Trophoblast cell (in vitro differentiated cells and primary cell): ENCODE measurements at regions not wholly inside any gene's neighbourhood (a gene's known extent, or its start where the extent isn't known, plus 50 kb on each side); places are given as distances from the start of the nearest gene placed in this dataset.

Experiments
- DNase-seq, 2 donors: peaks; one replicate each; pipeline ENCODE4 v3.0.0-alpha.2; 2016
- H2AFZ ChIP-seq: 2 replicates; pipeline ENCODE4 v1.6.1; 2013; ENCODE audit warnings: low read length, moderate library complexity, mild to moderate bottlenecking; ENCODE audit not compliant: insufficient read depth, poor library complexity
- H2AK5ac ChIP-seq: 2 replicates; pipeline ENCODE4 v1.6.1; 2013; ENCODE audit warnings: mild to moderate bottlenecking, low read length
- H2BK120ac ChIP-seq: 2 replicates; pipeline ENCODE4 v1.6.1; 2013; ENCODE audit warnings: low read length, mild to moderate bottlenecking, moderate library complexity; ENCODE audit not compliant: insufficient read depth, poor library complexity
- H2BK12ac ChIP-seq: 2 replicates; pipeline ENCODE4 v1.6.1; 2013; ENCODE audit warnings: mild to moderate bottlenecking, low read length, moderate library complexity
- H2BK5ac ChIP-seq: 2 replicates; pipeline ENCODE4 v1.6.1; 2013; ENCODE audit warnings: low read length, low read depth, moderate library complexity, mild to moderate bottlenecking; ENCODE audit not compliant: poor library complexity
- H3K14ac ChIP-seq: 2 replicates; pipeline ENCODE4 v1.6.1; 2013; ENCODE audit warnings: mild to moderate bottlenecking, low read length
- H3K18ac ChIP-seq: 2 replicates; pipeline ENCODE4 v1.6.1; 2013; ENCODE audit warnings: mild to moderate bottlenecking, low read length
- H3K23ac ChIP-seq: 2 replicates; pipeline ENCODE4 v1.6.1; 2013; ENCODE audit warnings: low read length
- H3K27ac ChIP-seq: 2 replicates; pipeline ENCODE4 v1.5.1; 2013; ENCODE audit warnings: low read depth, mild to moderate bottlenecking, inconsistent platforms, low read length, moderate library complexity
- H3K27me3 ChIP-seq: 2 replicates; pipeline ENCODE4 v1.6.1; 2013; ENCODE audit warnings: inconsistent platforms, mild to moderate bottlenecking, low read length, moderate library complexity; ENCODE audit not compliant: insufficient read depth
- H3K36me3 ChIP-seq, 2 experiments: 1 replicate in 1 of 2; 2 replicates in 1 of 2; pipeline ENCODE4 v1.6.1; 2013; ENCODE audit warnings: low read length in 2 of 2, mild to moderate bottlenecking in 2 of 2, moderate library complexity in 1 of 2; ENCODE audit not compliant: insufficient read depth in 2 of 2, control insufficient read depth in 1 of 2
- H3K4ac ChIP-seq: 2 replicates; pipeline ENCODE4 v1.6.1; 2013; ENCODE audit warnings: low read depth, mild to moderate bottlenecking, low read length, moderate library complexity
- H3K4me1 ChIP-seq, 2 experiments: 1 replicate in 1 of 2; 2 replicates in 1 of 2; pipeline ENCODE4 v1.6.1; 2013; ENCODE audit warnings: low read length in 2 of 2, mild to moderate bottlenecking in 2 of 2, moderate library complexity in 1 of 2; ENCODE audit not compliant: insufficient read depth in 2 of 2, control insufficient read depth in 1 of 2
- H3K4me2 ChIP-seq: 2 replicates; pipeline ENCODE4 v1.6.1; 2013; ENCODE audit warnings: inconsistent platforms, mild to moderate bottlenecking, low read length, moderate library complexity
- H3K4me3 ChIP-seq: 2 replicates; pipeline ENCODE4 v1.5.1; 2013; ENCODE audit warnings: mild to moderate bottlenecking, low read depth, low read length, inconsistent platforms
- H3K79me1 ChIP-seq: one replicate; pipeline ENCODE4 v1.6.1; 2013; ENCODE audit warnings: low read length
- H3K79me2 ChIP-seq: 2 replicates; pipeline ENCODE4 v1.6.1; 2013; ENCODE audit warnings: low read length, mild to moderate bottlenecking; ENCODE audit not compliant: control insufficient read depth, insufficient read depth, poor library complexity
- H3K9ac ChIP-seq: 2 replicates; pipeline ENCODE4 v1.6.1; 2013; ENCODE audit warnings: mild to moderate bottlenecking, low read length
- H3K9me3 ChIP-seq: 2 replicates; pipeline ENCODE4 v1.6.1; 2013; ENCODE audit warnings: low read depth, mild to moderate bottlenecking, control low read depth, inconsistent platforms, low read length; ENCODE audit not compliant: insufficient read depth
- H4K12ac ChIP-seq: 2 replicates; pipeline ENCODE4 v1.6.1; 2013; ENCODE audit warnings: low read depth, mild to moderate bottlenecking, low read length, moderate library complexity
- H4K8ac ChIP-seq: 2 replicates; pipeline ENCODE4 v1.6.1; 2013; ENCODE audit warnings: low read depth, mild to moderate bottlenecking, low read length, moderate library complexity
- H4K91ac ChIP-seq: one replicate; pipeline ENCODE4 v1.6.1; 2013; ENCODE audit warnings: low read depth, mild to moderate bottlenecking, low read length, moderate library complexity
- WGBS: extraction: QIAGEN DNeasy Blood & Tissue Kit; methylation state at CpG from one replicate; pipeline ENCODE4 v1.1.7; 2013; ENCODE audit warnings: missing lambda C conversion rate; ENCODE audit not compliant: insufficient read length, insufficient coverage; ENCODE audit errors: extremely low coverage; 5-methylcytosine and 5-hydroxymethylcytosine counted together

- Histone ChIP-seq H3K79me1 (no peaks in the 10 kb centered on the region), H3K27ac (no peak overlapping the region), H3K4me1 (no peaks in the 10 kb centered on the region), H3K23ac (no peak overlapping the region), H3K4me2 (no peak overlapping the region), H3K36me3 (no peaks in the 10 kb centered on the region), H4K12ac (no peak overlapping the region), H3K14ac (no peak overlapping the region), H3K4ac (no peak overlapping the region), H4K8ac (no peak overlapping the region), H2BK5ac (no peak overlapping the region), H3K27me3 (no peaks in the 10 kb centered on the region), H2BK120ac (no peak overlapping the region), H2AFZ (no peak overlapping the region), H3K9ac (no peak overlapping the region), H2BK12ac (no peak overlapping the region), H3K18ac (no peak overlapping the region), H4K91ac (no peak overlapping the region), H3K9me3 (peaks cover 4% of the 10 kb centered on the region), H2AK5ac (no peak overlapping the region), H3K4me3 (no peak overlapping the region), H3K79me2 (no peaks in the 10 kb centered on the region)
- no CpG with 5 or more reads among the region's 4 CpGs for WGBS
- no peak for DNase-seq
These were observed 79.4 kb upstream of the GZMB start for GRCh38 chr14:24713404-24713803.

GRCh38 chr14:24712909-24713308 lies 78.9 kb upstream of the GZMB start:
- Histone ChIP-seq H3K4me2 (no peak overlapping the region), H3K4me1 (no peaks in the 10 kb centered on the region), H4K91ac (no peak overlapping the region), H4K12ac (no peak overlapping the region), H3K79me1 (no peaks in the 10 kb centered on the region), H4K8ac (no peak overlapping the region), H3K23ac (no peak overlapping the region), H2AFZ (no peak overlapping the region), H3K36me3 (no peaks in the 10 kb centered on the region), H3K4ac (no peak overlapping the region), H3K27me3 (no peaks in the 10 kb centered on the region), H2BK120ac (no peak overlapping the region), H3K18ac (no peak overlapping the region), H3K27ac (no peak overlapping the region), H3K79me2 (no peaks in the 10 kb centered on the region), H2BK12ac (no peak overlapping the region), H3K9me3 (peaks cover 4% of the 10 kb centered on the region), H2BK5ac (no peak overlapping the region), H2AK5ac (no peak overlapping the region), H3K14ac (no peak overlapping the region), H3K4me3 (no peak overlapping the region), H3K9ac (no peak overlapping the region)
- no peak for DNase-seq
- WGBS: no CpG with 5 or more reads among the region's 6 CpGs

GRCh38 chr14:24712374-24712773 lies 78.4 kb upstream of the GZMB start:
- H3K36me3 ChIP-seq: no peaks in the 10 kb centered on the region
- H2BK5ac ChIP-seq: no peak overlapping the region
- H3K23ac ChIP-seq: no peak overlapping the region
- no peaks in the 10 kb centered on the region for H3K79me2 ChIP-seq
- H3K4me1 ChIP-seq: no peaks in the 10 kb centered on the region
- no peak for DNase-seq
- no peak overlapping the region for H2AK5ac ChIP-seq
- H3K27me3 ChIP-seq: no peaks in the 10 kb centered on the region
- no peak overlapping the region for H3K4ac ChIP-seq
- H4K8ac ChIP-seq: no peak overlapping the region
- no peak overlapping the region for H3K4me3 ChIP-seq
- H4K91ac ChIP-seq: no peak overlapping the region
- no peak overlapping the region for H2BK120ac ChIP-seq
- no peak overlapping the region for H3K14ac ChIP-seq
- no peak overlapping the region for H3K9ac ChIP-seq
- no peak overlapping the region for H3K18ac ChIP-seq
- H2BK12ac ChIP-seq: no peak overlapping the region
- no peaks in the 10 kb centered on the region for H3K79me1 ChIP-seq
- no peak overlapping the region for H3K4me2 ChIP-seq
- no peak overlapping the region for H2AFZ ChIP-seq
- H3K27ac ChIP-seq: no peak overlapping the region
- H3K9me3 ChIP-seq: peaks cover 4% of the 10 kb centered on the region
- no CpG with 5 or more reads among the region's 1 CpG for WGBS
- no peak overlapping the region for H4K12ac ChIP-seq

- Histone ChIP-seq H3K4me3 (no peak overlapping the region), H3K79me2 (no peaks in the 10 kb centered on the region), H3K9ac (no peak overlapping the region), H2AFZ (no peak overlapping the region), H2BK120ac (no peak overlapping the region), H3K14ac (no peak overlapping the region), H3K27me3 (no peaks in the 10 kb centered on the region), H3K4ac (no peak overlapping the region), H4K91ac (no peak overlapping the region), H3K36me3 (no peaks in the 10 kb centered on the region), H4K8ac (no peak overlapping the region), H2AK5ac (no peak overlapping the region), H2BK5ac (no peak overlapping the region), H3K23ac (no peak overlapping the region), H4K12ac (no peak overlapping the region), H3K4me2 (no peak overlapping the region), H3K9me3 (peaks cover 4% of the 10 kb centered on the region), H3K4me1 (no peaks in the 10 kb centered on the region), H3K79me1 (no peaks in the 10 kb centered on the region), H2BK12ac (no peak overlapping the region), H3K27ac (no peak overlapping the region), H3K18ac (no peak overlapping the region)
- no CpG with 5 or more reads among the region's 16 CpGs for WGBS
- DNase-seq: peak; percentile 36 to 77
These were observed 76.6 kb upstream of the GZMB start for GRCh38 chr14:24710403-24711112.
